SU-DHL-6 (cell line): ENCODE measurements at regions not wholly inside any gene's neighbourhood (a gene's known extent, or its start where the extent isn't known, plus 50 kb on each side); places are given as distances from the start of the nearest gene placed in this dataset.

Experiments used
- CTCF ChIP-seq: fragments of 200-600 bp; sonication (generic); IDR thresholded peaks from one replicate; pipeline ENCODE4 v1.5.1; 2017; ENCODE audit warnings: antibody characterized with exemption, mild to moderate bottlenecking, low read length, moderate library complexity; ENCODE audit not compliant: insufficient read depth, poor library complexity, severe bottlenecking
- EZH2phosphoT487 ChIP-seq: fragments of 200-600 bp; sonication (generic), shearing (Covaris generic); conservative IDR thresholded peaks from 2 replicates; pipeline ENCODE4 v1.6.1; 2018; ENCODE audit warnings: mild to moderate bottlenecking, antibody characterized with exemption, low read length, moderate library complexity, mixed read lengths

DNA sequence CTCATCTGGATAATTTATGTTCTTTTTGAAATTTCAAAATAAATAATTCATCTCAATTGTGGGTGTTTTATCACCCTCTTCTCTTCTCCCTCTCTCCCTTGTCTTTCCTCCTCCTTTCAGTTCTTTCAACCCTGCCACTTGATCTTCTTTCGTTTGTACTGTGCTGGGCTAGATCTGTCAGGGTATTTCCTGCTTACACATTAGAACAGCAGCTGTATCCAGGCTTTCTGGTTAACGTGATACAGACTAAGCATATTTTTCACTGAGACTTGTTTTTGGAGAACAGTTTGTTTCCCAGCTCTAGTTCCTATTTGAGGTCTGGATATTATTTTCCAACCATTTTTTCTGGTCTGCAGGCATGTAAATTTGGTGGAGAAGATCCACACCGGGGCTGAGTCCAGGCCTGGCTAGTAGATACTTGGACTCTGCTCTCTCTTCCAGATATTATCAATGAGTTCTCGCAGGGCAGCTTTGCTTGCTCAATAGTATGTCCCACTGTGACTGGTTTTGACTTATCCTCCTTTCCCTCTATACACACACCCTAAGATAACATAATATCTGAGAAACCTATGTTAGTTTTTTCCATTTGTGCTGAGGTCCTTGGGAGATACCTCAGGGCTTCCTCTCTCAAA, 1310.7 kb upstream of the TENM3 start:
- TF ChIP-seq EZH2phosphoT487 (no peak), CTCF (no peak)
